Body of pancreas (tissue), 4 donors: ENCODE measurements at regions not wholly inside any gene's neighbourhood (a gene's known extent, or its start where the extent isn't known, plus 50 kb on each side); places are given as distances from the start of the nearest gene placed in this dataset.
A peak's percentile ranks its signal among the peaks of the same experiment; 100 is the strongest.

Experiments
- ATAC-seq: fragments of 150-250 bp; one replicate; pipeline ENCODE4 v1.9.1; 2016
- DNase-seq, 4 donors: peaks; one replicate each; pipeline ENCODE4 v3.0.0-alpha.2; 2019
- H3K27ac ChIP-seq, 4 donors: fragments of 200-600 bp; sonication (generic); 1 replicate in 3 of 4; 2 replicates in 1 of 4; pipeline versions ENCODE4 v1.5.1 to v1.6.1; 2016 to 2019; ENCODE audit warnings: mild to moderate bottlenecking in 1 of 4, mixed read lengths in 1 of 4, moderate library complexity in 1 of 4
- H3K27me3 ChIP-seq, 2 donors: fragments of 200-600 bp; sonication (generic); one replicate each; pipeline ENCODE4 v1.6.0; 2016; ENCODE audit warnings: mild to moderate bottlenecking in 1 of 2
- H3K36me3 ChIP-seq, 2 donors: fragments of 200-600 bp; sonication (generic); replicated peaks in 1 of 2; 2 replicates each; pipeline ENCODE4 v1.5.1; 2016; ENCODE audit warnings: low read depth in 2 of 2; ENCODE audit not compliant: insufficient read depth in 1 of 2
- H3K4me1 ChIP-seq: fragments of 200-600 bp; sonication (generic); one replicate; pipeline ENCODE4 v1.6.0; 2016
- H3K4me3 ChIP-seq, 2 donors: fragments of 200-600 bp; sonication (generic); 1 replicate in 1 of 2; 2 replicates in 1 of 2; pipeline ENCODE4 v1.5.1; 2016 to 2019
- H3K9me3 ChIP-seq, 3 donors: fragments of 200-600 bp; sonication (generic); 1 replicate in 2 of 3; 2 replicates in 1 of 3; pipeline ENCODE4 v1.5.1; 2016
- POLR2A ChIP-seq, 3 donors: fragments of 450-650 bp; IDR thresholded peaks; one replicate each; pipeline ENCODE4 v1.6.1; 2016; ENCODE audit warnings: antibody characterized with exemption in 3 of 3, mild to moderate bottlenecking in 2 of 3
- WGBS, 2 donors: methylation state at CpG; one replicate each; pipeline ENCODE4 v1.1.5; 2017; 5-methylcytosine and 5-hydroxymethylcytosine counted together
- intact Hi-C: fragments of 100-400 bp; cut with DNase I; formaldehyde crosslinking; loops from one replicate; pipeline ENCODE4 v1.15.1; 2023
- TF ChIP-seq, protein P1 (sequence below), 7 experiments: fragments of 450-650 bp in 4 of 7; fragments of 200-600 bp in 3 of 7; sonication (generic) in 3 of 7; IDR thresholded peaks; one replicate each; pipeline ENCODE4 v1.5.1; 2016 to 2019; ENCODE audit warnings: antibody characterized with exemption in 7 of 7

DNA sequence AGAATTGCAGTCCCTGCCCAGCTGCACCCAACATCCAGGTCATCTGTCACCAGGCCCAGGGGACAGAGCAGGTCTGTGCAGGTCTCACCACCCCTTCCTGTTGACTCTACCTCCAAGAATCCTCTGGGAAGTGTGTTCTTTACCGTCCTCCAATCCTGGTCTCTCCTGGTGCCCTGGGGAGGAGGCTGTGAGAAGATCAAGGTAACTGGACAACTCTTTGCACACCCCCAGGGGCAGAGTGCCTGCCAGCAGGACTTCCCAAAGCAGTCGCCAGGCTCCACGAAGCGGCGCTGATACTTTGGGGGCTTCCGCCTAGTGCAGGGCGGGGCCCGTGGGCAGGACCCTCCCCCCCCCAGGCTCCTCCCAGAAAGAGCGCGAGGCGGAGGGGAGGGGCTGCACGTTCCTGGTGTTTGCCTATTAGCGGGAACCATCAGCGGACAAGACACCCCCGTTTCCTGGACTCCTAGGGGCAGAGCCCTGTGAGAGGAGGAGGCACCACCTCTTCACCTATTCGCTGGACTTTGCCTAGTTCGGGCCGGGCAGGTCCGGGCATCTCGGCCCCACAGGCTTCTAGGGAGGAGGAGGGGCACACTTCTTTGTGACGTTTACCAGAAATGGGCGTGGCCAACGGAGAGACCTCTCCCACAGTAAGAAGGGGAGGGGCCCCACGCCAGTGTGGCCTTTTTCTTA, 918.0 kb downstream of the AACS start:
- peak in 2 of 3 donors; percentile 32 to 34 for TF ChIP-seq POLR2A (IDR thresholded peaks at IDR 0.05)
- TF ChIP-seq, protein P1, sequence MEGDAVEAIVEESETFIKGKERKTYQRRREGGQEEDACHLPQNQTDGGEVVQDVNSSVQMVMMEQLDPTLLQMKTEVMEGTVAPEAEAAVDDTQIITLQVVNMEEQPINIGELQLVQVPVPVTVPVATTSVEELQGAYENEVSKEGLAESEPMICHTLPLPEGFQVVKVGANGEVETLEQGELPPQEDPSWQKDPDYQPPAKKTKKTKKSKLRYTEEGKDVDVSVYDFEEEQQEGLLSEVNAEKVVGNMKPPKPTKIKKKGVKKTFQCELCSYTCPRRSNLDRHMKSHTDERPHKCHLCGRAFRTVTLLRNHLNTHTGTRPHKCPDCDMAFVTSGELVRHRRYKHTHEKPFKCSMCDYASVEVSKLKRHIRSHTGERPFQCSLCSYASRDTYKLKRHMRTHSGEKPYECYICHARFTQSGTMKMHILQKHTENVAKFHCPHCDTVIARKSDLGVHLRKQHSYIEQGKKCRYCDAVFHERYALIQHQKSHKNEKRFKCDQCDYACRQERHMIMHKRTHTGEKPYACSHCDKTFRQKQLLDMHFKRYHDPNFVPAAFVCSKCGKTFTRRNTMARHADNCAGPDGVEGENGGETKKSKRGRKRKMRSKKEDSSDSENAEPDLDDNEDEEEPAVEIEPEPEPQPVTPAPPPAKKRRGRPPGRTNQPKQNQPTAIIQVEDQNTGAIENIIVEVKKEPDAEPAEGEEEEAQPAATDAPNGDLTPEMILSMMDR (IDR thresholded peaks at IDR 0.05), result peak in 1 of 7 experiments; percentile 3
- Histone ChIP-seq H3K4me3 (peak overlapping the region; percentile 17 to 25), H3K27ac (peak overlapping the region in 3 of 4 donors; percentile 16 to 70 (median 48)), H3K27me3 (no peaks in the 10 kb centered on the region), H3K9me3 (no peaks in the 10 kb centered on the region), H3K36me3 (no peaks in the 10 kb centered on the region), H3K4me1 (peaks cover 15% of the 10 kb centered on the region)
- intact Hi-C loops, result no loop called here
- DNase-seq (peak; percentile 70 to 86 (median 80)), ATAC-seq (peak; percentile 88)
- WGBS, 2 donors, result 2 to 3% methylated on average over 11 to 24 of the region's 24 CpGs

DNA sequence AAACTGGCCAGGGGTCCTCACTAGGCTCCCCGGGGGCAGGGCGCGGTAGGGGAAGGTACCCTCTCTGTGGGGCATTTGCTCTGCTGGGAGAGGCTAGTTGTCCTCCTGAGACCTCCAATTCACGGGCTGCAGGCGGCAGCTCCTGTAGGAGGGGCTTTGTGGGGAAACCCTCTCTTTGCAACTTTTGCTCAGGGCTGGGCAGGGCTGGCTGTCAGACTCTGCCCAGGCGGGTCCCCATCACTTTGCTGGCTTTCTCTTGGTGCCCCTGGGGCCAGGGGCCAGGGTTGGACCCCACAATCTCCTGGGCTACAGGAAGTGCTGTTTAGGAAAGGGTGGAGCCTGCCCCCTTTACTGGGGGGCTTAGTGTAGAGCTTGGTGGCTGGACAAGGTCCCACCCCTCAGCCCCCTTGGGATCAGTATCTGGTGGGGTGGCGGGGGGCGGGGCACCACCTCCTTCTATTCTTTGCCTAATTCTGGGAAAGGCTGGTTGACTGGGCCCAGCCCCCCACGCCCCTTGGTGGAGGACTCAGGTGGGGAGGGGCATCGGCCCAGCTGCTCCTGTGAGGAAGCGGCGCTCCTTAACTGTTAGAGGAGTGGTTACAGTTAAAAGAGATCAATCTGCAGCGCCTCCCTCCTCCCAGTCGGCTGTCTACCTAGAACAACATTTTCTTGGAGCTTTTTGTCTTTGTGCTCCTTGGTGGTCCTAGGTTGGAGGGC, 918.7 kb downstream of the AACS start:
- DNase-seq (peak; percentile 6 to 19 (median 16)), ATAC-seq (peak; percentile 34)
- peak overlapping the region in 3 of 4 donors; percentile 16 to 70 (median 48) for H3K27ac ChIP-seq
- peak overlapping the region; percentile 17 to 25 for H3K4me3 ChIP-seq
- 0 to 6% methylated on average over 8 to 14 of the region's 14 CpGs for WGBS, 2 donors
- intact Hi-C loops, result no loop called here
- H3K27me3 ChIP-seq, result no peaks in the 10 kb centered on the region
- no peaks in the 10 kb centered on the region for H3K9me3 ChIP-seq
- TF ChIP-seq POLR2A (IDR thresholded peaks at IDR 0.05), result no peak
- TF ChIP-seq, protein P1 (IDR thresholded peaks at IDR 0.05), result no peak
- peaks cover 13% of the 10 kb centered on the region for H3K4me1 ChIP-seq
- no peaks in the 10 kb centered on the region for H3K36me3 ChIP-seq

DNA sequence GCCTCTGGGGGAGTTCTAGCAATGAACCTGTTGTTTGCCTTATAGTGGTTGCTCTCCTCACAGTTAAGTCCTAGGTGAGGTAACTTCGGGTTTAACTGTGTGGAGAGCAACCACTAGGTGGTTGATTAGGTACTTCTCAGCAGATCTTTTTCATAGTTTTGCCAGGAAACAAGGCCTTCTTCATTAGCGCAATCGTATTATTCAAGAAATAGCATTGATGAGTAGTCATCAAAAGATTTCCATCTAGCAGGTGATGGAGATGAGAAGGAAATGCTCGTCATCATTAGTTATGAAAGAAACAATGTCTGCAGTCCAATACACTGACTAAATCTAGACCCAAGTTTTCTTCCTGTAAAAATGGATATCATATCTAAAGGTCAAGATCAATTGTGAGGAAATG, 923.3 kb downstream of the AACS start:
- ATAC-seq (no peak), DNase-seq (no peak)
- WGBS, 2 donors, result 78 to 89% methylated on average over 4 of the region's 4 CpGs

DNA sequence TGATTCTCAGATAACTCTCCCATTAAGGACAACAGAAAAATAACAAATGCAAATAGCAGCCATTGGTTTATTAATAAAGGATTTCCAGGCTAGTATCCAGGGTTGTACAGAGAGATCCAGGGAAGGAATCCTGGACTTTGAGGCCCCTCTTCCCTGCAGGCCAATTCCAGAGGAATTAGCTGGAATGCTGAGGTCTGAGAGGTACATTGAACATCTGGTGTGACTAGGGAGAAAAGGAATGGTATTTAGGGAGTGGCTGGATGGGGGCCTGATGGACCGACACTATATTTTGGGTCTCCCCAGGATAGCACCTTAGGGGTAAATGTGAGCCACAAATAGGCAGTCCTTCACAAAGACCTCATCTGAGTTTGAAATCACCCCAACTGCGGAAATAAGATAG, 924.5 kb downstream of the AACS start:
- DNase-seq, result no peak
- intact Hi-C loops, result no loop called here
- Histone ChIP-seq H3K4me3 (no peak overlapping the region), H3K36me3 (no peaks in the 10 kb centered on the region), H3K9me3 (no peaks in the 10 kb centered on the region), H3K27me3 (no peaks in the 10 kb centered on the region), H3K4me1 (peaks cover under 1% of the 10 kb centered on the region), H3K27ac (no peak overlapping the region)
- 88 to 97% methylated on average over 2 of the region's 2 CpGs for WGBS, 2 donors
- ATAC-seq, result no peak
- TF ChIP-seq, protein P1 (IDR thresholded peaks at IDR 0.05), result no peak
- TF ChIP-seq POLR2A (IDR thresholded peaks at IDR 0.05), result no peak

More for the DNA sequence above, 923.3 kb downstream of the AACS start:
- no peaks in the 10 kb centered on the region for H3K9me3 ChIP-seq
- H3K27ac ChIP-seq, result no peak overlapping the region
- intact Hi-C loops, result no loop called here
- no peaks in the 10 kb centered on the region for H3K36me3 ChIP-seq
- no peak overlapping the region for H3K4me3 ChIP-seq
- TF ChIP-seq POLR2A (IDR thresholded peaks at IDR 0.05), result no peak
- TF ChIP-seq, protein P1 (IDR thresholded peaks at IDR 0.05), result no peak
- H3K4me1 ChIP-seq, result peaks cover 12% of the 10 kb centered on the region
- H3K27me3 ChIP-seq, result no peaks in the 10 kb centered on the region
